ENCODE measurements at regions not wholly inside any gene's neighbourhood (a gene's known extent, or its start where the extent isn't known, plus 50 kb on each side); places are given as distances from the start of the nearest gene placed in this dataset.

DNA sequence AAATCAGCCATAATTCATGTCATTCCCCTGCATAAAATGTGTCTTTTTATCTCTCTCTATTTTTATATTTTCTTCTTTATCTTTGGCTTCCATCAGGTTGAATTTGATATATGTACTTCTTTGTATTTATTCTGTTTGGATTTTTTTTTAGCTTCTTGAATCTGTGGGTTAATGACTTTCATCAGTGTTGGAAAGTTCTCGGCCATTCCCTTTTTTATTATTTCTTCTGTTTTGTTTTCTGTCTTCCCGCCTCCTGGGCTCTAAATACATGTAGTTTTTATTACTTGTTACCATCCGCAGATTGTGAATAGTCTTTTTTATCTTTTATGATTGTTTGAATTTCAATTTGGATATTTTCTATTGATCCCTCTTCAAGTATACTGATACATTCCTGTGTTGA, 637.5 kb downstream of the NPHP4 start:
- TF ChIP-seq CTCF (IDR thresholded peaks at IDR 0.05; ENCODE audit: poor library complexity, severe bottlenecking) (no peak), MXI1 (conservative IDR thresholded peaks at IDR 0.05; ENCODE audit: poor library complexity, severe bottlenecking) (no peak), POLR2AphosphoS5 (IDR thresholded peaks at IDR 0.05) (no peak), EZH2 (IDR thresholded peaks at IDR 0.05; ENCODE audit: borderline replicate concordance, insufficient read depth, low read length, poor library complexity, severe bottlenecking) (no peak), REST (IDR thresholded peaks at IDR 0.05; ENCODE audit: borderline replicate concordance) (no peak), RAD21 (conservative IDR thresholded peaks at IDR 0.05) (no peak), EP300 (conservative IDR thresholded peaks at IDR 0.05; ENCODE audit: poor library complexity, severe bottlenecking) (no peak), SMC3 (conservative IDR thresholded peaks at IDR 0.05; ENCODE audit: poor library complexity) (no peak)
